Osteoblast (primary cell): ENCODE measurements at regions not wholly inside any gene's neighbourhood (a gene's known extent, or its start where the extent isn't known, plus 50 kb on each side); places are given as distances from the start of the nearest gene placed in this dataset.

Source experiments
- DNase-seq: peaks from one replicate; pipeline ENCODE4 v3.0.0; 2011; ENCODE audit warnings: low spot score, mixed read lengths; ENCODE audit not compliant: insufficient read length; ENCODE audit errors: missing footprints
- H2AFZ ChIP-seq: 2 replicates; pipeline ENCODE4 v1.6.0; 2011; ENCODE audit warnings: mild to moderate bottlenecking, low read length
- H3K27ac ChIP-seq: 2 replicates; pipeline ENCODE4 v1.5.1; 2011; ENCODE audit warnings: mild to moderate bottlenecking, low read depth, low read length, moderate library complexity
- H3K27me3 ChIP-seq: 2 replicates; pipeline ENCODE4 v1.6.0; 2012; ENCODE audit warnings: mild to moderate bottlenecking, control low read depth, inconsistent platforms, low read length, moderate library complexity; ENCODE audit not compliant: insufficient read depth
- H3K36me3 ChIP-seq: 2 replicates; pipeline ENCODE4 v1.5.1; 2011; ENCODE audit warnings: mild to moderate bottlenecking, low read length, control low read depth, moderate library complexity; ENCODE audit not compliant: insufficient read depth
- H3K4me1 ChIP-seq: 2 replicates; pipeline ENCODE4 v1.5.1; 2011; ENCODE audit warnings: mild to moderate bottlenecking, low read length, control low read depth, moderate library complexity; ENCODE audit not compliant: insufficient read depth
- H3K4me2 ChIP-seq: 2 replicates; pipeline ENCODE4 v1.6.0; 2011; ENCODE audit warnings: mild to moderate bottlenecking, low read length; ENCODE audit not compliant: insufficient read depth
- H3K4me3 ChIP-seq: fragments of 200-600 bp; sonication (generic); 3 replicates; pipeline ENCODE4 v1.5.1; 2012; ENCODE audit warnings: mild to moderate bottlenecking, low read length, inconsistent platforms; ENCODE audit not compliant: insufficient read depth
- H3K79me2 ChIP-seq: 2 replicates; pipeline ENCODE4 v1.6.0; 2012; ENCODE audit warnings: mild to moderate bottlenecking, low read length, control low read depth, inconsistent platforms; ENCODE audit not compliant: insufficient read depth
- H3K9me3 ChIP-seq: 2 replicates; pipeline ENCODE4 v1.5.1; 2011; ENCODE audit warnings: low read depth, low read length, control low read depth
- H4K20me1 ChIP-seq: 2 replicates; pipeline ENCODE4 v1.6.0; 2012; ENCODE audit warnings: mild to moderate bottlenecking, low read length, control low read depth; ENCODE audit not compliant: insufficient read depth
- TF ChIP-seq, protein P1 (sequence below): IDR thresholded peaks from 2 replicates; pipeline ENCODE4 v1.5.1; 2011; ENCODE audit warnings: mild to moderate bottlenecking, low read depth, low read length, moderate library complexity; ENCODE audit errors: extremely low read depth

DNA sequence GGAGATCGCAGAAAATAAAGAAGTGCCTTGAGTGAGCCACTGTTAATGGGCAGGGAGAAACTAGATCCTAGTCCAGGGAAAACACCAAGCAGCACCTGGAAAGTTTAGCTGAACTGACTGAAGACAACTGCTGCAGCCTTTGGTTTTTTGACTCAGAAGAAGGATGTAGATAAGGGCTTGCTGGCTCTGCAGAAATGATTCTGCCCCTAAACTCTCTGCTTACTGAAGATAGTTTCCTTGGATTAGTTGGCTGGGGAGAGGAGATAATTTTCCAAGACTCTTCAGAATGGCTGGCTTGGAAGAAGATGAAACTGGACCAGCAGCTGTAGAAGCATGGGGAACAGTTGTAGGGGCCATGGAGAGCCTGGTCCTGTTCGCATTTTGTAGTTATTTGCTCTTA is 471.8 kb downstream of the KDM4C start:
- H4K20me1 ChIP-seq, result no peaks in the 10 kb centered on the region
- no peak for DNase-seq
- no peak overlapping the region for H3K4me3 ChIP-seq
- H3K9me3 ChIP-seq, result no peaks in the 10 kb centered on the region
- no peak overlapping the region for H3K4me2 ChIP-seq
- H3K4me1 ChIP-seq, result no peaks in the 10 kb centered on the region
- no peaks in the 10 kb centered on the region for H3K36me3 ChIP-seq
- H3K27me3 ChIP-seq, result peaks cover 14% of the 10 kb centered on the region
- H2AFZ ChIP-seq, result no peak overlapping the region
- TF ChIP-seq, protein P1, sequence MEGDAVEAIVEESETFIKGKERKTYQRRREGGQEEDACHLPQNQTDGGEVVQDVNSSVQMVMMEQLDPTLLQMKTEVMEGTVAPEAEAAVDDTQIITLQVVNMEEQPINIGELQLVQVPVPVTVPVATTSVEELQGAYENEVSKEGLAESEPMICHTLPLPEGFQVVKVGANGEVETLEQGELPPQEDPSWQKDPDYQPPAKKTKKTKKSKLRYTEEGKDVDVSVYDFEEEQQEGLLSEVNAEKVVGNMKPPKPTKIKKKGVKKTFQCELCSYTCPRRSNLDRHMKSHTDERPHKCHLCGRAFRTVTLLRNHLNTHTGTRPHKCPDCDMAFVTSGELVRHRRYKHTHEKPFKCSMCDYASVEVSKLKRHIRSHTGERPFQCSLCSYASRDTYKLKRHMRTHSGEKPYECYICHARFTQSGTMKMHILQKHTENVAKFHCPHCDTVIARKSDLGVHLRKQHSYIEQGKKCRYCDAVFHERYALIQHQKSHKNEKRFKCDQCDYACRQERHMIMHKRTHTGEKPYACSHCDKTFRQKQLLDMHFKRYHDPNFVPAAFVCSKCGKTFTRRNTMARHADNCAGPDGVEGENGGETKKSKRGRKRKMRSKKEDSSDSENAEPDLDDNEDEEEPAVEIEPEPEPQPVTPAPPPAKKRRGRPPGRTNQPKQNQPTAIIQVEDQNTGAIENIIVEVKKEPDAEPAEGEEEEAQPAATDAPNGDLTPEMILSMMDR, result no peak
- no peak overlapping the region for H3K27ac ChIP-seq
- H3K79me2 ChIP-seq, result no peaks in the 10 kb centered on the region

- no peaks in the 10 kb centered on the region for H3K79me2 ChIP-seq
- no peak overlapping the region for H3K4me2 ChIP-seq
- no peak for DNase-seq
- no peaks in the 10 kb centered on the region for H3K4me1 ChIP-seq
- H2AFZ ChIP-seq, result no peak overlapping the region
- H3K4me3 ChIP-seq, result no peak overlapping the region
- H4K20me1 ChIP-seq, result no peaks in the 10 kb centered on the region
- TF ChIP-seq, protein P1, result no peak
- peaks cover 14% of the 10 kb centered on the region for H3K27me3 ChIP-seq
- H3K27ac ChIP-seq, result no peak overlapping the region
- no peaks in the 10 kb centered on the region for H3K36me3 ChIP-seq
- no peaks in the 10 kb centered on the region for H3K9me3 ChIP-seq
Measured at GRCh38 chr9:7228726-7229125, 471.0 kb downstream of the KDM4C start.

- DNase-seq, result no peak
- Histone ChIP-seq H3K27ac (no peak overlapping the region), H3K9me3 (no peaks in the 10 kb centered on the region), H2AFZ (no peak overlapping the region), H4K20me1 (no peaks in the 10 kb centered on the region), H3K79me2 (no peaks in the 10 kb centered on the region), H3K36me3 (no peaks in the 10 kb centered on the region), H3K4me2 (no peak overlapping the region), H3K4me1 (no peaks in the 10 kb centered on the region), H3K4me3 (no peak overlapping the region), H3K27me3 (peaks cover 14% of the 10 kb centered on the region)
- TF ChIP-seq, protein P1, result no peak
Measured at GRCh38 chr9:7227951-7228350, 470.2 kb downstream of the KDM4C start.

GRCh38 chr9:7226007-7226640 is 468.4 kb downstream of the KDM4C start:
- no peaks in the 10 kb centered on the region for H4K20me1 ChIP-seq
- no peaks in the 10 kb centered on the region for H3K9me3 ChIP-seq
- DNase-seq, result no peak
- no peaks in the 10 kb centered on the region for H3K79me2 ChIP-seq
- no peak overlapping the region for H3K4me2 ChIP-seq
- TF ChIP-seq, protein P1, result no peak
- H3K36me3 ChIP-seq, result no peaks in the 10 kb centered on the region
- H3K4me1 ChIP-seq, result no peaks in the 10 kb centered on the region
- H3K27ac ChIP-seq, result no peak overlapping the region
- no peak overlapping the region for H3K4me3 ChIP-seq
- peaks cover 14% of the 10 kb centered on the region for H3K27me3 ChIP-seq
- no peak overlapping the region for H2AFZ ChIP-seq
